ENCODE measurements at regions not wholly inside any gene's neighbourhood (a gene's known extent, or its start where the extent isn't known, plus 50 kb on each side); places are given as distances from the start of the nearest gene placed in this dataset.

DNA sequence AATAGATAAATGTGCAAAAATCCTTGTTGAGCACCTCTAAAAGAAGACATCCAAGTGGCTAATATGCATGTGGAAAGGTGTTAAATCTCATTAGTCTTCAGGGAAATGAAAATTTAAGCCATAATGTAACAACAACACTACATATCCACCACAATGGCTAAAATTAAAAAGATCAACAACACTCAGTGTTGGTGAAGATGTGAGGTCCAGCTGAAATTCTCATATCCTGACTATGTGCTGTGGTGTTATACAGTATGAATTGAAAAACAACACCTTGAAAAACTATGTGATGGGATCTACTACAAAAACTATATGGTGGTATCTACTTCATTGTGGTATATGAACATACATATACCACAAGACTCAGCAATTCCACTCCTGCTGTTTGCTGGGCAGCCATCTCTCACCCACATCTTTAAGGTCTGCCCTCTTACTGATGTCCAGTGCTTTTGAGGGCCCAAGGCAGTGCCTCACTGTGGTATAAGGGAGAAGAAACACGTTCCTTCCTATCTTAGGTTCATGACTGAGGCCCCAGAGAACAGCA lies 146.4 kb downstream of the CD83 start:
- TF ChIP-seq POLR2A (IDR thresholded peaks at IDR 0.05) (no peak), CTCF (IDR thresholded peaks at IDR 0.05) (no peak)
